ENCODE measurements at regions not wholly inside any gene's neighbourhood (a gene's known extent, or its start where the extent isn't known, plus 50 kb on each side); places are given as distances from the start of the nearest gene placed in this dataset.

GRCh38 chr5:2049876-2050275 lies 167.2 kb upstream of the IRX4 start:
- no peak for DNase-seq

- DNase-seq, result no peak
Measured at GRCh38 chr5:2048664-2049063, 165.9 kb upstream of the IRX4 start.

- DNase-seq, result no peak
Measured at GRCh38 chr5:2047341-2047927, 164.7 kb upstream of the IRX4 start.

- no peak for DNase-seq
Measured at GRCh38 chr5:2044041-2044440, 161.3 kb upstream of the IRX4 start.

- DNase-seq, result no peak
Measured at GRCh38 chr5:2039180-2039531, 156.4 kb upstream of the IRX4 start.

- DNase-seq, result peak in 45 of 56 donors; percentile 3 to 79 (median 38)
Measured at GRCh38 chr5:2038321-2039179, 155.8 kb upstream of the IRX4 start.

GRCh38 chr5:2036885-2037284 lies 154.2 kb upstream of the IRX4 start:
- DNase-seq, result no peak

GRCh38 chr5:2032432-2032831 lies 149.7 kb upstream of the IRX4 start:
- DNase-seq, result no peak

- DNase-seq, result no peak
Measured at GRCh38 chr5:2031581-2031980, 148.9 kb upstream of the IRX4 start.

- DNase-seq, result no peak
Measured at GRCh38 chr5:2030131-2030530, 147.4 kb upstream of the IRX4 start.

GRCh38 chr5:2029206-2029605 lies 146.5 kb upstream of the IRX4 start:
- no peak for DNase-seq

GRCh38 chr5:2027790-2028189 lies 145.1 kb upstream of the IRX4 start:
- no peak for DNase-seq

- DNase-seq, result no peak
Measured at GRCh38 chr5:2024986-2025721, 142.4 kb upstream of the IRX4 start.

GRCh38 chr5:2023196-2023595 lies 140.5 kb upstream of the IRX4 start:
- DNase-seq, result no peak

GRCh38 chr5:2022436-2022835 lies 139.7 kb upstream of the IRX4 start:
- no peak for DNase-seq

GRCh38 chr5:2021484-2022176 lies 138.9 kb upstream of the IRX4 start:
- DNase-seq, result no peak

- no peak for DNase-seq
Measured at GRCh38 chr5:2020730-2021129, 138.0 kb upstream of the IRX4 start.

GRCh38 chr5:2019716-2020115 lies 137.0 kb upstream of the IRX4 start:
- DNase-seq, result no peak

- no peak for DNase-seq
Measured at GRCh38 chr5:2018390-2018724, 135.6 kb upstream of the IRX4 start.

- no peak for DNase-seq
Measured at GRCh38 chr5:2017540-2018389, 135.0 kb upstream of the IRX4 start.

- DNase-seq, result no peak
Measured at GRCh38 chr5:2015961-2016360, 133.2 kb upstream of the IRX4 start.
